Loucy (cell line): ENCODE measurements at regions not wholly inside any gene's neighbourhood (a gene's known extent, or its start where the extent isn't known, plus 50 kb on each side); places are given as distances from the start of the nearest gene placed in this dataset.

Experiments used
- EZH2phosphoT487 ChIP-seq: fragments of 200-600 bp; IDR thresholded peaks from 2 replicates; pipeline ENCODE4 v1.6.1; 2018; ENCODE audit warnings: antibody characterized with exemption, mild to moderate bottlenecking, moderate library complexity, borderline replicate concordance
- TF ChIP-seq, protein P1 (sequence below): fragments of 200-600 bp; sonication (generic); conservative IDR thresholded peaks from 2 replicates; pipeline ENCODE4 v1.5.1; 2014; ENCODE audit warnings: mild to moderate bottlenecking, antibody characterized with exemption, low read length

DNA sequence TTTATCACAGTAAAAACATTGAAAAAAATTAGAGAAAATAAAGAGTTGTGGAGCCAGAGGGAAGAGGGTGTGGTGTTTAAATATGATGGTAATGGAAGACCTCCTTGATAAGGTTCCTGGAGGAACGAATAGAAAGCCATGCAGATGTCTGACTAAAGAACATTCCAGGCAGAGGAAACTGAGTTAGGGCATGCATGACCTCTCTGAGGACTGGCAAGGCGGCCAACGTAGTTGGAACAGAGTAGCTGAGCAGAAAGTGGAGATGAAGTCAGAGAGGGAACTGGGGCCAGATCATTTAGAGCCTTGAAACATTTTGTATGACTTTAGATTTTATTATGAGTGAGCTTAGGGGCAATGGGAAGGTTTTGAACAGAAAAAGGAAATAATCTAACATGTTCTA is 377.5 kb downstream of the HLX start:
- TF ChIP-seq, protein P1, sequence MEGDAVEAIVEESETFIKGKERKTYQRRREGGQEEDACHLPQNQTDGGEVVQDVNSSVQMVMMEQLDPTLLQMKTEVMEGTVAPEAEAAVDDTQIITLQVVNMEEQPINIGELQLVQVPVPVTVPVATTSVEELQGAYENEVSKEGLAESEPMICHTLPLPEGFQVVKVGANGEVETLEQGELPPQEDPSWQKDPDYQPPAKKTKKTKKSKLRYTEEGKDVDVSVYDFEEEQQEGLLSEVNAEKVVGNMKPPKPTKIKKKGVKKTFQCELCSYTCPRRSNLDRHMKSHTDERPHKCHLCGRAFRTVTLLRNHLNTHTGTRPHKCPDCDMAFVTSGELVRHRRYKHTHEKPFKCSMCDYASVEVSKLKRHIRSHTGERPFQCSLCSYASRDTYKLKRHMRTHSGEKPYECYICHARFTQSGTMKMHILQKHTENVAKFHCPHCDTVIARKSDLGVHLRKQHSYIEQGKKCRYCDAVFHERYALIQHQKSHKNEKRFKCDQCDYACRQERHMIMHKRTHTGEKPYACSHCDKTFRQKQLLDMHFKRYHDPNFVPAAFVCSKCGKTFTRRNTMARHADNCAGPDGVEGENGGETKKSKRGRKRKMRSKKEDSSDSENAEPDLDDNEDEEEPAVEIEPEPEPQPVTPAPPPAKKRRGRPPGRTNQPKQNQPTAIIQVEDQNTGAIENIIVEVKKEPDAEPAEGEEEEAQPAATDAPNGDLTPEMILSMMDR = no peak
- TF ChIP-seq EZH2phosphoT487 = no peak
